Astrocyte (in vitro differentiated cells and primary cell): ENCODE measurements at regions not wholly inside any gene's neighbourhood (a gene's known extent, or its start where the extent isn't known, plus 50 kb on each side); places are given as distances from the start of the nearest gene placed in this dataset.

Experiments used
- DNase-seq: peaks from one replicate; pipeline ENCODE4 v3.0.0-alpha.2; 2010; ENCODE audit warnings: low read depth
- FAIRE-seq: peaks from 2 replicates; lab custom pipeline; 2011; peaks lifted over from hg19 to GRCh38; lab: Jason Lieb, UNC
- H2AFZ ChIP-seq: 2 replicates; pipeline ENCODE4 v1.6.0; 2012; ENCODE audit warnings: low read depth, low read length, inconsistent platforms
- H3K27ac ChIP-seq: 2 replicates; pipeline ENCODE4 v1.5.1; 2011; ENCODE audit warnings: low read depth, low read length, inconsistent platforms
- H3K27me3 ChIP-seq: 2 replicates; pipeline ENCODE4 v1.6.0; 2011; ENCODE audit warnings: low read length, inconsistent platforms; ENCODE audit not compliant: insufficient read depth
- H3K36me3 ChIP-seq: 2 replicates; pipeline ENCODE4 v1.5.1; 2011; ENCODE audit warnings: low read length, inconsistent platforms; ENCODE audit not compliant: insufficient read depth
- H3K4me1 ChIP-seq: 2 replicates; pipeline ENCODE4 v1.5.1; 2011; ENCODE audit warnings: low read length, inconsistent platforms; ENCODE audit not compliant: insufficient read depth
- H3K4me2 ChIP-seq: 2 replicates; pipeline ENCODE4 v1.6.0; 2012; ENCODE audit warnings: low read length, inconsistent platforms
- H3K4me3 ChIP-seq: 2 replicates; pipeline ENCODE4 v1.5.1; 2011; ENCODE audit warnings: low read depth, mild to moderate bottlenecking, low read length, inconsistent platforms; ENCODE audit not compliant: insufficient read depth
- H3K79me2 ChIP-seq: 2 replicates; pipeline ENCODE4 v1.6.0; 2012; ENCODE audit warnings: mild to moderate bottlenecking, low read length, inconsistent platforms; ENCODE audit not compliant: insufficient read depth
- H3K9ac ChIP-seq: 2 replicates; pipeline ENCODE4 v1.6.0; 2012; ENCODE audit warnings: mild to moderate bottlenecking, low read length, inconsistent platforms
- H3K9me3 ChIP-seq: 2 replicates; pipeline ENCODE4 v1.5.1; 2012; ENCODE audit warnings: low read depth, mild to moderate bottlenecking, low read length, inconsistent platforms; ENCODE audit not compliant: insufficient read depth
- H4K20me1 ChIP-seq: 2 replicates; pipeline ENCODE4 v1.6.0; 2012; ENCODE audit warnings: low read length, inconsistent platforms; ENCODE audit not compliant: insufficient read depth
- H3K27ac Mint-ChIP-seq: one replicate; pipeline ENCODE4 v1.8.0; 2021; ENCODE audit warnings: mild to moderate bottlenecking, mixed read lengths; ENCODE audit not compliant: unreplicated experiment
- H3K27me3 Mint-ChIP-seq: one replicate; pipeline ENCODE4 v1.8.0; 2021; ENCODE audit warnings: low read depth, mixed read lengths; ENCODE audit not compliant: unreplicated experiment
- H3K36me3 Mint-ChIP-seq: one replicate; pipeline ENCODE4 v1.8.0; 2021; ENCODE audit warnings: low read depth, mixed read lengths; ENCODE audit not compliant: unreplicated experiment
- H3K4me1 Mint-ChIP-seq: one replicate; pipeline ENCODE4 v1.8.0; 2021; ENCODE audit warnings: low read depth, mixed read lengths; ENCODE audit not compliant: unreplicated experiment
- H3K4me3 Mint-ChIP-seq: one replicate; pipeline ENCODE4 v1.8.0; 2021; ENCODE audit warnings: mild to moderate bottlenecking, moderate library complexity, mixed read lengths; ENCODE audit not compliant: unreplicated experiment
- H3K9me3 Mint-ChIP-seq: one replicate; pipeline ENCODE4 v1.8.0; 2021; ENCODE audit warnings: mild to moderate bottlenecking, mixed read lengths; ENCODE audit not compliant: unreplicated experiment
- CTCF ChIP-seq: IDR thresholded peaks from 2 replicates; pipeline ENCODE4 v1.5.1; 2011; ENCODE audit warnings: low read depth, mild to moderate bottlenecking, inconsistent platforms, low read length, moderate library complexity; ENCODE audit not compliant: insufficient read depth
- EZH2 ChIP-seq: IDR thresholded peaks from 2 replicates; pipeline ENCODE4 v1.6.1; 2012; ENCODE audit warnings: mild to moderate bottlenecking, low read length, inconsistent platforms; ENCODE audit not compliant: insufficient read depth

GRCh38 chr4:157575339-157575738 is 354.8 kb downstream of the GRIA2 start:
- no peak overlapping the region for H3K9ac ChIP-seq
- H3K4me3 Mint-ChIP-seq, result no peak overlapping the region
- no peak for TF ChIP-seq CTCF
- TF ChIP-seq EZH2, result no peak
- no peaks in the 10 kb centered on the region for H3K4me1 Mint-ChIP-seq
- no peaks in the 10 kb centered on the region for H3K9me3 Mint-ChIP-seq
- H3K27me3 Mint-ChIP-seq, result no peaks in the 10 kb centered on the region
- H3K27ac ChIP-seq, result no peak overlapping the region
- H2AFZ ChIP-seq, result no peak overlapping the region
- H3K4me3 ChIP-seq, result no peak overlapping the region
- no peaks in the 10 kb centered on the region for H3K9me3 ChIP-seq
- no peaks in the 10 kb centered on the region for H3K36me3 Mint-ChIP-seq
- no peaks in the 10 kb centered on the region for H4K20me1 ChIP-seq
- DNase-seq (no peak), FAIRE-seq (no peak)
- H3K4me1 ChIP-seq, result no peaks in the 10 kb centered on the region
- H3K79me2 ChIP-seq, result no peaks in the 10 kb centered on the region
- H3K4me2 ChIP-seq, result no peak overlapping the region
- H3K36me3 ChIP-seq, result no peaks in the 10 kb centered on the region
- H3K27ac Mint-ChIP-seq, result no peak overlapping the region
- no peaks in the 10 kb centered on the region for H3K27me3 ChIP-seq

GRCh38 chr4:157574606-157575005 is 354.1 kb downstream of the GRIA2 start:
- Histone ChIP-seq H3K4me1 (no peaks in the 10 kb centered on the region), H3K4me2 (no peak overlapping the region), H2AFZ (no peak overlapping the region), H3K27ac (no peak overlapping the region), H4K20me1 (no peaks in the 10 kb centered on the region), H3K79me2 (no peaks in the 10 kb centered on the region), H3K4me3 (no peak overlapping the region), H3K9ac (no peak overlapping the region), H3K27me3 (no peaks in the 10 kb centered on the region), H3K36me3 (no peaks in the 10 kb centered on the region), H3K9me3 (no peaks in the 10 kb centered on the region)
- Mint-ChIP-seq H3K4me3 (no peak overlapping the region), H3K4me1 (no peaks in the 10 kb centered on the region), H3K27ac (no peak overlapping the region), H3K36me3 (no peaks in the 10 kb centered on the region), H3K9me3 (no peaks in the 10 kb centered on the region), H3K27me3 (no peaks in the 10 kb centered on the region)
- DNase-seq, result no peak
- FAIRE-seq, result no peak
- TF ChIP-seq CTCF (no peak), EZH2 (no peak)

GRCh38 chr4:157572951-157573350 is 352.4 kb downstream of the GRIA2 start:
- no peak overlapping the region for H3K4me3 ChIP-seq
- H3K79me2 ChIP-seq, result no peaks in the 10 kb centered on the region
- TF ChIP-seq EZH2 (no peak), CTCF (no peak)
- no peaks in the 10 kb centered on the region for H3K9me3 ChIP-seq
- FAIRE-seq (no peak), DNase-seq (no peak)
- H4K20me1 ChIP-seq, result no peaks in the 10 kb centered on the region
- no peak overlapping the region for H2AFZ ChIP-seq
- Mint-ChIP-seq H3K27ac (no peak overlapping the region), H3K36me3 (no peaks in the 10 kb centered on the region), H3K4me3 (no peak overlapping the region), H3K4me1 (no peaks in the 10 kb centered on the region), H3K9me3 (no peaks in the 10 kb centered on the region), H3K27me3 (no peaks in the 10 kb centered on the region)
- H3K4me1 ChIP-seq, result no peaks in the 10 kb centered on the region
- no peaks in the 10 kb centered on the region for H3K27me3 ChIP-seq
- H3K36me3 ChIP-seq, result no peaks in the 10 kb centered on the region
- no peak overlapping the region for H3K4me2 ChIP-seq
- no peak overlapping the region for H3K27ac ChIP-seq
- no peak overlapping the region for H3K9ac ChIP-seq
